WTC11 (cell line): ENCODE measurements at regions not wholly inside any gene's neighbourhood (a gene's known extent, or its start where the extent isn't known, plus 50 kb on each side); places are given as distances from the start of the nearest gene placed in this dataset.

ENCODE experiments used
- ATAC-seq: fragments of 200-7000 bp; cut with Tn5 transposase; 2 replicates; pipeline ENCODE4 v1.10.0; 2021; ENCODE audit warnings: mild to moderate bottlenecking, moderate library complexity
- CTCF ChIA-PET: fragments of 300-600 bp; sonication (Branson Sonifier 250); formaldehyde crosslinking; loops from one replicate; lab custom pipeline; 2021; ENCODE audit warnings: antibody characterized with exemption; lab: Charles Lee
- POLR2A ChIA-PET: fragments of 350-600 bp; sonication (Branson Sonifier 250); formaldehyde crosslinking; loops from one replicate; lab custom pipeline; 2021; ENCODE audit warnings: antibody characterized with exemption; lab: Charles Lee
- DNase-seq: peaks from one replicate; pipeline ENCODE4 v3.0.0; 2021; ENCODE audit warnings: low spot score
- H3K27ac Mint-ChIP-seq: 2 replicates; pipeline ENCODE4 v1.8.0; 2021; ENCODE audit warnings: mixed read lengths
- H3K27me3 Mint-ChIP-seq: 2 replicates; pipeline ENCODE4 v1.8.0; 2021; ENCODE audit warnings: low read depth, mild to moderate bottlenecking, moderate library complexity, mixed read lengths
- H3K36me3 Mint-ChIP-seq: 2 replicates; pipeline ENCODE4 v1.8.0; 2021; ENCODE audit warnings: mixed read lengths
- H3K4me1 Mint-ChIP-seq: 2 replicates; pipeline ENCODE4 v1.8.0; 2022; ENCODE audit warnings: mixed read lengths
- H3K4me3 Mint-ChIP-seq: 2 replicates; pipeline ENCODE4 v1.8.0; 2021; ENCODE audit warnings: mild to moderate bottlenecking, moderate library complexity, mixed read lengths
- H3K9me3 Mint-ChIP-seq: 2 replicates; pipeline ENCODE4 v1.8.0; 2021; ENCODE audit warnings: mixed read lengths
- ATF2 ChIP-seq: sonication (generic); formaldehyde crosslinking; IDR thresholded peaks from 2 replicates; pipeline ENCODE4 v1.8.1; 2022; ENCODE audit warnings: low read depth, missing genetic modification reagents, borderline replicate concordance
- CBFB ChIP-seq: sonication (generic); formaldehyde crosslinking; IDR thresholded peaks from 2 replicates; pipeline ENCODE4 v1.8.1; 2022; ENCODE audit warnings: mild to moderate bottlenecking, low read depth, missing genetic modification reagents
- CTCF ChIP-seq: fragments of 200-600 bp; IDR thresholded peaks from 2 replicates; pipeline ENCODE4 v1.8.0; 2022; ENCODE audit warnings: antibody characterized with exemption
- EMX1 ChIP-seq: fragments of 250-450 bp; sonication (Bioruptor Pico); IDR thresholded peaks from 2 replicates; pipeline ENCODE4 v1.8.0; 2021; ENCODE audit warnings: mild to moderate bottlenecking
- HMGA2 ChIP-seq: fragments of 250-450 bp; sonication (Bioruptor Pico); IDR thresholded peaks from 2 replicates; pipeline ENCODE4 v1.4.0; 2021; ENCODE audit warnings: mild to moderate bottlenecking, moderate library complexity
- HMGXB4 ChIP-seq: sonication (generic); formaldehyde crosslinking; IDR thresholded peaks from 2 replicates; pipeline ENCODE4 v1.8.1; 2023; ENCODE audit warnings: mild to moderate bottlenecking, moderate library complexity, missing genetic modification reagents
- MLX ChIP-seq: sonication (generic); formaldehyde crosslinking; IDR thresholded peaks from 2 replicates; pipeline ENCODE4 v1.8.1; 2023; ENCODE audit warnings: mild to moderate bottlenecking, missing genetic modification reagents, moderate library complexity
- MXD4 ChIP-seq: fragments of 250-450 bp; sonication (Bioruptor Pico); IDR thresholded peaks from 2 replicates; pipeline ENCODE4 v1.8.0; 2021; ENCODE audit warnings: mild to moderate bottlenecking, moderate library complexity, borderline replicate concordance
- NFATC4 ChIP-seq: fragments of 250-450 bp; sonication (Bioruptor Pico); IDR thresholded peaks from 2 replicates; pipeline ENCODE4 v1.9.0; 2021; ENCODE audit warnings: mild to moderate bottlenecking
- NFE2L1 ChIP-seq: sonication (generic); formaldehyde crosslinking; IDR thresholded peaks from 2 replicates; pipeline ENCODE4 v1.8.1; 2023; ENCODE audit warnings: missing genetic modification reagents
- NR1H2 ChIP-seq: sonication (generic); formaldehyde crosslinking; IDR thresholded peaks from 2 replicates; pipeline ENCODE4 v1.9.0; 2021; ENCODE audit warnings: mild to moderate bottlenecking, moderate library complexity, missing genetic modification reagents
- OVOL2 ChIP-seq: fragments of 250-450 bp; sonication (Bioruptor Pico); IDR thresholded peaks from 2 replicates; pipeline ENCODE4 v1.9.0; 2021; ENCODE audit warnings: mild to moderate bottlenecking, borderline replicate concordance
- PRRX2 ChIP-seq: fragments of 250-450 bp; sonication (Bioruptor Pico); IDR thresholded peaks from 2 replicates; pipeline ENCODE4 v1.8.0; 2021; ENCODE audit warnings: mild to moderate bottlenecking
- SP1 ChIP-seq: sonication (generic); formaldehyde crosslinking; conservative IDR thresholded peaks from 2 replicates; pipeline ENCODE4 v1.8.1; 2022; ENCODE audit warnings: missing genetic modification reagents
- TCF7 ChIP-seq: sonication (generic); formaldehyde crosslinking; IDR thresholded peaks from 2 replicates; pipeline ENCODE4 v1.8.0; 2022; ENCODE audit warnings: mild to moderate bottlenecking, low read depth, missing genetic modification reagents, moderate library complexity
- TEAD1 ChIP-seq: sonication (generic); formaldehyde crosslinking; IDR thresholded peaks from 2 replicates; pipeline ENCODE4 v1.8.0; 2022; ENCODE audit warnings: mild to moderate bottlenecking, missing genetic modification reagents
- USF2 ChIP-seq: sonication (generic); formaldehyde crosslinking; IDR thresholded peaks from 2 replicates; pipeline ENCODE4 v1.8.1; 2023; ENCODE audit warnings: mild to moderate bottlenecking, missing genetic modification reagents, moderate library complexity
- ZNF121 ChIP-seq: sonication (generic); formaldehyde crosslinking; IDR thresholded peaks from 2 replicates; pipeline ENCODE4 v1.8.0; 2023; ENCODE audit warnings: missing genetic modification reagents
- ZNF416 ChIP-seq: fragments of 250-450 bp; sonication (Bioruptor Pico); IDR thresholded peaks from 2 replicates; pipeline ENCODE4 v1.9.0; 2021; ENCODE audit warnings: mild to moderate bottlenecking, inconsistent platforms
- ZNF532 ChIP-seq: fragments of 250-450 bp; sonication (Bioruptor Pico); IDR thresholded peaks from 2 replicates; pipeline ENCODE4 v1.9.0; 2021; ENCODE audit warnings: mild to moderate bottlenecking, borderline replicate concordance
- ZNF671 ChIP-seq: fragments of 250-450 bp; sonication (Bioruptor Pico); IDR thresholded peaks from 2 replicates; pipeline ENCODE4 v1.8.0; 2021; ENCODE audit warnings: mild to moderate bottlenecking

- TF ChIP-seq EMX1 (CRISPR knock-in tag) (no peak), NFATC4 (CRISPR knock-in tag) (no peak), OVOL2 (CRISPR knock-in tag) (no peak), ATF2 (CRISPR knock-in tag) (no peak), MXD4 (CRISPR knock-in tag) (no peak), PRRX2 (CRISPR knock-in tag) (no peak), ZNF671 (CRISPR knock-in tag) (no peak), TCF7 (CRISPR knock-in tag) (no peak), NFE2L1 (no peak)
Measured at GRCh38 chr3:118772036-118772435, 262.6 kb downstream of the IGSF11 start (continued).

- peaks cover 3% of the 10 kb centered on the region; the same call in 1 of the 2 replicates for H3K9me3 Mint-ChIP-seq
- no peaks in the 10 kb centered on the region; the same call in 1 of the 2 replicates for H3K27me3 Mint-ChIP-seq
- ChIA-PET POLR2A (no interaction called here), CTCF (interaction anchor here (1.7 kb wide), 1 partner anchor 11 kb away, joined by 7 read pairs; no protein-coding TSS in a partner anchor)
- H3K4me1 Mint-ChIP-seq: peaks cover 18% of the 10 kb centered on the region
- no peak overlapping the region for H3K4me3 Mint-ChIP-seq
- no peaks in the 10 kb centered on the region for H3K36me3 Mint-ChIP-seq
- peak overlapping the region; percentile 71 for H3K27ac Mint-ChIP-seq
- DNase-seq: no peak
- peak; percentile 78 for ATAC-seq
- TF ChIP-seq HMGA2 (CRISPR knock-in tag): 0 out of 2 replicates have a peak, but pooled peaks have one; percentile 4
- no peak for TF ChIP-seq USF2 (CRISPR knock-in tag)
Measured at GRCh38 chr3:118772547-118773011, 262.1 kb downstream of the IGSF11 start.

GRCh38 chr3:118775021-118775420, 259.6 kb downstream of the IGSF11 start:
- Mint-ChIP-seq H3K27ac (no peak overlapping the region), H3K27me3 (no peaks in the 10 kb centered on the region), H3K9me3 (peaks cover 3% of the 10 kb centered on the region; the same call in 1 of the 2 replicates), H3K4me1 (peaks cover 24% of the 10 kb centered on the region), H3K36me3 (no peaks in the 10 kb centered on the region), H3K4me3 (no peak overlapping the region)
- CTCF ChIA-PET: no interaction called here
- ATAC-seq (no peak), DNase-seq (no peak)
- POLR2A ChIA-PET: no interaction called here
- TF ChIP-seq ZNF671 (CRISPR knock-in tag): no peak
- TF ChIP-seq PRRX2 (CRISPR knock-in tag): no peak
- no peak for TF ChIP-seq MLX (CRISPR knock-in tag)
- TF ChIP-seq CBFB: no peak
- TF ChIP-seq MXD4 (CRISPR knock-in tag): no peak
- TF ChIP-seq SP1 (CRISPR knock-in tag): no peak
- no peak for TF ChIP-seq CTCF
- no peak for TF ChIP-seq ZNF416 (CRISPR knock-in tag)
- no peak for TF ChIP-seq TEAD1 (CRISPR knock-in tag)
- no peak for TF ChIP-seq ZNF532 (CRISPR knock-in tag)
- no peak for TF ChIP-seq HMGXB4 (CRISPR knock-in tag)
- TF ChIP-seq ZNF121 (CRISPR knock-in tag): no peak
- no peak for TF ChIP-seq ATF2 (CRISPR knock-in tag)
- no peak for TF ChIP-seq NR1H2
